ENCODE measurements at regions not wholly inside any gene's neighbourhood (a gene's known extent, or its start where the extent isn't known, plus 50 kb on each side); places are given as distances from the start of the nearest gene placed in this dataset.
"Not testable (repeated sequence)": the region's sequence is repeated elsewhere in the genome, so short reads cannot be mapped to it uniquely, and the experiment has no call there.

DNA sequence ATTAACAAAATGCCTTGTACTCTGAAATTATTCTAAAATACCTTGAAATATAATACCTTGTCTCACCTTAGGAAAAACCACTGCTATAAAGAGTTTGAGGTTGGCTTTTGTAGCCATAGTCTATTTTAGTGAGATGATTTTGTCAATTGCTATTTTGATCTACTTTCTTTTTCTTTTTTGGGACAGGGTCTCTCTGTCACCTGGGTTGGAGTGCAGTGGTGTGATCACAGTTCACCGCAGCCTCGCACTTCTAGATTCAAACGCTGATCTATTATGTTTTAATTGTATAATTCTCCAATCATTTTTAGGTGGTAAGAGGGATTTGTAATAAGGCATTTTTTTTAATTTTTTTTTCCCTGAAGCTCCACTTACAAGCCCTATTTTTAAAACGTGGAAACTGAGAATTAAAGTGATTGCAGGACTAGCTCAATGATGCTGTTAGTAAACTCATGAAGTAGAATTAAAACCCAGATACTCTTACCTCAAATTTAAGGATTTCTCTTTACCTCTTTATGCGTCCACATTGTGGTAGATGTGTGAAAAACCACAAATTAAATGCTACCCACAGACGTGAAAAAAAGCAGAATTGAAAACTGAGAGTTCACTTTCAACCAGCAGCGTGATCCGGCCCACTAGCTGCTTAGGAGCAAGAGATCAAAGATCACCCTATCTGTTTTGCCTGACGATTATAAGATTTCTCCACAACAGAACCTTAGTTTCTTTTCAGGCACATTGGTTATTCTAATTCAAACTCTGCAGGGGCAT is 384.2 kb downstream of the CGGBP1 start:
- Mint-ChIP-seq H3K27ac (ENCODE audit: unreplicated experiment) (no peak overlapping the region), H3K9me3 (ENCODE audit: low read depth) (no peaks in the 10 kb centered on the region), H3K4me1 (ENCODE audit: low read depth) (no peaks in the 10 kb centered on the region)

GRCh38 chr3:87673132-87673531 is 385.7 kb downstream of the CGGBP1 start:
- Mint-ChIP-seq H3K4me3 (ENCODE audit: unreplicated experiment) (no peak overlapping the region), H3K27me3 (ENCODE audit: low read depth) (peaks cover 3% of the 10 kb centered on the region), H3K4me1 (ENCODE audit: low read depth) (no peaks in the 10 kb centered on the region), H3K36me3 (ENCODE audit: low read depth) (no peaks in the 10 kb centered on the region), H3K9me3 (ENCODE audit: low read depth) (no peaks in the 10 kb centered on the region), H3K27ac (ENCODE audit: unreplicated experiment) (no peak overlapping the region)
- no peak for TF ChIP-seq CTCF (IDR thresholded peaks at IDR 0.05)
- no peak for DNase-seq (ENCODE audit: low spot score)

More for the DNA sequence above, 384.2 kb downstream of the CGGBP1 start:
- DNase-seq (ENCODE audit: low spot score): no peak
- H3K4me3 Mint-ChIP-seq (ENCODE audit: unreplicated experiment): no peak overlapping the region
- TF ChIP-seq CTCF (IDR thresholded peaks at IDR 0.05): no peak
- H3K27me3 Mint-ChIP-seq (ENCODE audit: low read depth): peaks cover 3% of the 10 kb centered on the region
- H3K36me3 Mint-ChIP-seq (ENCODE audit: low read depth): no peaks in the 10 kb centered on the region

- H3K27ac Mint-ChIP-seq (ENCODE audit: unreplicated experiment): no peak overlapping the region
- H3K9me3 Mint-ChIP-seq (ENCODE audit: low read depth): peaks cover 6% of the 10 kb centered on the region
- peaks cover 3% of the 10 kb centered on the region for H3K27me3 Mint-ChIP-seq (ENCODE audit: low read depth)
- no peaks in the 10 kb centered on the region for H3K36me3 Mint-ChIP-seq (ENCODE audit: low read depth)
- H3K4me3 Mint-ChIP-seq (ENCODE audit: unreplicated experiment): no peak overlapping the region
- no peak for TF ChIP-seq CTCF (IDR thresholded peaks at IDR 0.05)
- H3K4me1 Mint-ChIP-seq (ENCODE audit: low read depth): no peaks in the 10 kb centered on the region
- DNase-seq (ENCODE audit: low spot score): no peak
Measured at GRCh38 chr3:87654184-87654583, 377.8 kb upstream of the POU1F1 start.

GRCh38 chr3:87653138-87653537 is 376.8 kb upstream of the POU1F1 start:
- not testable (repeated sequence) for H3K4me3 Mint-ChIP-seq (ENCODE audit: unreplicated experiment); H3K4me1 Mint-ChIP-seq (ENCODE audit: low read depth); DNase-seq (ENCODE audit: low spot score); H3K27ac Mint-ChIP-seq (ENCODE audit: unreplicated experiment); H3K27me3 Mint-ChIP-seq (ENCODE audit: low read depth); H3K36me3 Mint-ChIP-seq (ENCODE audit: low read depth); H3K9me3 Mint-ChIP-seq (ENCODE audit: low read depth)

DNA sequence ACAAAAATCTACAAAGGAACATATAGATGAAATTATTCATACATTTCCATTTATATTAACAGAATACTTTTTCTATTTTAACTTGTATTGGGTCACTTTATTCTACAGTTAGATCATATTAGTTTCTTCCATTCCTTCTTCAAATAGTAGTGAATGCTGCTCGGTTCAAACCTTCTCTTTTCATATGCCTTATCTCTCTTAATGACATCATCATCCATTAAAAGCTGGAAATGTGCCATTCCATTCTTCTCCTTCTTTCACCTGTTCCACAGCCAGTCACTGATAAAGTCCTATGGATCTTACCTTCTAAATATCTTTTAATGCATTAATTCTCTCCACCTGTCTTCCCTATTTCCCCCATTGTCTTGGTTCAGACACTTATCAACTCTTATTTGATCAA is 358.0 kb upstream of the POU1F1 start:
- no peak for TF ChIP-seq CTCF (IDR thresholded peaks at IDR 0.05)
- Mint-ChIP-seq H3K9me3 (ENCODE audit: low read depth) (peaks cover 10% of the 10 kb centered on the region), H3K36me3 (ENCODE audit: low read depth) (no peaks in the 10 kb centered on the region), H3K27me3 (ENCODE audit: low read depth) (peaks cover 2% of the 10 kb centered on the region), H3K4me1 (ENCODE audit: low read depth) (no peaks in the 10 kb centered on the region), H3K4me3 (ENCODE audit: unreplicated experiment) (no peak overlapping the region), H3K27ac (ENCODE audit: unreplicated experiment) (no peak overlapping the region)
- DNase-seq (ENCODE audit: low spot score): no peak

GRCh38 chr3:87627316-87627715 is 350.9 kb upstream of the POU1F1 start:
- TF ChIP-seq CTCF (IDR thresholded peaks at IDR 0.05): no peak
- Mint-ChIP-seq H3K4me3 (ENCODE audit: unreplicated experiment) (no peak overlapping the region), H3K36me3 (ENCODE audit: low read depth) (no peaks in the 10 kb centered on the region), H3K27ac (ENCODE audit: unreplicated experiment) (no peak overlapping the region), H3K9me3 (ENCODE audit: low read depth) (peaks cover 14% of the 10 kb centered on the region), H3K4me1 (ENCODE audit: low read depth) (no peaks in the 10 kb centered on the region), H3K27me3 (ENCODE audit: low read depth) (peaks cover 3% of the 10 kb centered on the region)
- DNase-seq (ENCODE audit: low spot score): no peak

All from chondrocyte (in vitro differentiated cells).